ENCODE measurements at regions not wholly inside any gene's neighbourhood (a gene's known extent, or its start where the extent isn't known, plus 50 kb on each side); places are given as distances from the start of the nearest gene placed in this dataset.
A peak's percentile ranks its signal among the peaks of the same experiment; 100 is the strongest.

GRCh38 chr9:129270205-129270604, 92.1 kb upstream of the IER5L start:
- DNase-seq, result no peak
- TSS peak; percentile 28 for BruUV-seq (replicated peaks)
- Histone ChIP-seq H2AFZ (no peak overlapping the region), H4K20me1 (ENCODE audit: insufficient read depth) (no peaks in the 10 kb centered on the region), H3K4me3 (no peak overlapping the region), H3K4me2 (no peak overlapping the region), H3K27me3 (ENCODE audit: insufficient read depth, low read depth) (no peaks in the 10 kb centered on the region), H3K36me3 (ENCODE audit: low read depth) (no peaks in the 10 kb centered on the region), H3K27ac (no peak overlapping the region), H3K9me3 (ENCODE audit: insufficient read depth, low read depth) (no peaks in the 10 kb centered on the region), H3F3A (ENCODE audit: insufficient read depth, low read depth) (peaks cover 6% of the 10 kb centered on the region), H3K79me2 (ENCODE audit: low read depth) (no peaks in the 10 kb centered on the region), H3K4me1 (replicated peaks; ENCODE audit: insufficient read depth) (peaks cover 11% of the 10 kb centered on the region), H3K9me2 (ENCODE audit: insufficient read depth) (no peaks in the 10 kb centered on the region)
- no peak for TF ChIP-seq CTCF (conservative IDR thresholded peaks at IDR 0.05)
- POLR2A ChIA-PET (ENCODE audit: unreplicated experiment), result no interaction called here
- CTCF ChIA-PET, result interaction anchor here (0.5 kb wide), 1 partner anchor 104 kb away, joined by 11 read pairs; no protein-coding TSS in a partner anchor
- intact Hi-C loops (cut with micrococcal nuclease; ENCODE audit: unreplicated experiment), result no loop called here

GRCh38 chr9:129267141-129267540, 89.1 kb upstream of the IER5L start:
- no peak overlapping the region for H3K27ac ChIP-seq
- CTCF ChIA-PET, result no interaction called here
- DNase-seq, result no peak
- no peaks in the 10 kb centered on the region for H3K9me3 ChIP-seq (ENCODE audit: insufficient read depth, low read depth)
- H3F3A ChIP-seq (ENCODE audit: insufficient read depth, low read depth), result peaks cover 4% of the 10 kb centered on the region
- BruUV-seq (replicated peaks), result no TSS peak
- H3K79me2 ChIP-seq (ENCODE audit: low read depth), result no peaks in the 10 kb centered on the region
- H3K4me1 ChIP-seq (replicated peaks; ENCODE audit: insufficient read depth), result peaks cover 10% of the 10 kb centered on the region
- no peak for TF ChIP-seq EZH2 (IDR thresholded peaks at IDR 0.05; ENCODE audit: low read depth)
- no peak for TF ChIP-seq CTCF (conservative IDR thresholded peaks at IDR 0.05)
- intact Hi-C loops (cut with micrococcal nuclease; ENCODE audit: unreplicated experiment), result no loop called here
- POLR2A ChIA-PET (ENCODE audit: unreplicated experiment), result no interaction called here
- no peak overlapping the region for H3K4me3 ChIP-seq
- no peaks in the 10 kb centered on the region for H3K36me3 ChIP-seq (ENCODE audit: low read depth)
- H3K27me3 ChIP-seq (ENCODE audit: insufficient read depth, low read depth), result no peaks in the 10 kb centered on the region
- H2AFZ ChIP-seq, result no peak overlapping the region
- no peaks in the 10 kb centered on the region for H3K9me2 ChIP-seq (ENCODE audit: insufficient read depth)
- no peaks in the 10 kb centered on the region for H4K20me1 ChIP-seq (ENCODE audit: insufficient read depth)
- no peak overlapping the region for H3K4me2 ChIP-seq

- H2AFZ ChIP-seq, result no peak overlapping the region
- intact Hi-C loops (cut with micrococcal nuclease; ENCODE audit: unreplicated experiment), result no loop called here
Observed at GRCh38 chr9:129266536-129266935, 88.5 kb upstream of the IER5L start.

More at GRCh38 chr9:129266536-129266935, 88.5 kb upstream of the IER5L start:
- no peak for DNase-seq
- ChIA-PET CTCF (no interaction called here), POLR2A (ENCODE audit: unreplicated experiment) (no interaction called here)
- Histone ChIP-seq H3K9me3 (ENCODE audit: insufficient read depth, low read depth) (no peaks in the 10 kb centered on the region), H3K4me1 (replicated peaks; ENCODE audit: insufficient read depth) (peaks cover 11% of the 10 kb centered on the region), H3K4me3 (no peak overlapping the region), H3K4me2 (no peak overlapping the region), H3K36me3 (ENCODE audit: low read depth) (no peaks in the 10 kb centered on the region), H3K79me2 (ENCODE audit: low read depth) (no peaks in the 10 kb centered on the region), H4K20me1 (ENCODE audit: insufficient read depth) (no peaks in the 10 kb centered on the region), H3K27me3 (ENCODE audit: insufficient read depth, low read depth) (no peaks in the 10 kb centered on the region), H3K9me2 (ENCODE audit: insufficient read depth) (no peaks in the 10 kb centered on the region), H3K27ac (no peak overlapping the region), H3F3A (ENCODE audit: insufficient read depth, low read depth) (peaks cover 4% of the 10 kb centered on the region)
- no TSS peak for BruUV-seq (replicated peaks)
- TF ChIP-seq EZH2 (IDR thresholded peaks at IDR 0.05; ENCODE audit: low read depth), result no peak
- TF ChIP-seq CTCF (conservative IDR thresholded peaks at IDR 0.05), result no peak
